T-cell (primary cell): ENCODE measurements at regions not wholly inside any gene's neighbourhood (a gene's known extent, or its start where the extent isn't known, plus 50 kb on each side); places are given as distances from the start of the nearest gene placed in this dataset.

Experiments
- ATAC-seq, 4 experiments: fragments of 200-7000 bp in 3 of 4; fragments of 150-1000 bp in 1 of 4; cut with Tn5 transposase; replicated peaks in 1 of 4; 1 replicate in 3 of 4; 2 replicates in 1 of 4; pipeline ENCODE4 v1.10.0; 2021; ENCODE audit warnings: moderate library complexity in 3 of 4, mild to moderate bottlenecking in 2 of 4, moderate number of reproducible peaks in 1 of 4
- CTCF ChIA-PET, 2 donors: fragments of 300-600 bp; sonication (Branson Sonifier 250); formaldehyde crosslinking; loops; one replicate each; lab custom pipeline; 2022; ENCODE audit warnings: antibody characterized with exemption in 2 of 2; lab: Charles Lee
- POLR2A ChIA-PET, 2 donors: fragments of 300-600 bp; sonication (Branson Sonifier 250); formaldehyde crosslinking; loops; one replicate each; lab custom pipeline; 2022; ENCODE audit warnings: antibody characterized with exemption in 2 of 2; lab: Charles Lee
- DNase-seq, 35 experiments: peaks; one replicate each; pipeline versions ENCODE4 v3.0.0 to v3.0.0-alpha.2; 2013 to 2023
- H3K27ac ChIP-seq: one replicate; pipeline ENCODE4 v1.5.1; 2013; ENCODE audit warnings: low read length
- H3K27me3 ChIP-seq, 2 experiments: replicated peaks in 1 of 2; 1 replicate in 1 of 2; 2 replicates in 1 of 2; pipeline versions ENCODE4 v1.6.1 to v1.7.0; 2013; ENCODE audit warnings: low read length in 1 of 2, mixed read lengths in 1 of 2; ENCODE audit not compliant: control insufficient read depth in 2 of 2, insufficient read depth in 2 of 2; ENCODE audit errors: extremely low read depth in 1 of 2
- H3K36me3 ChIP-seq, 2 donors: 1 replicate in 1 of 2; 2 replicates in 1 of 2; pipeline versions ENCODE4 v1.6.1 to v1.7.0; 2013; ENCODE audit warnings: low read length in 1 of 2; ENCODE audit not compliant: control insufficient read depth in 2 of 2, insufficient read depth in 1 of 2; ENCODE audit errors: extremely low read depth in 1 of 2
- H3K4me1 ChIP-seq, 2 experiments: 1 replicate in 1 of 2; 2 replicates in 1 of 2; pipeline versions ENCODE4 v1.6.1 to v1.7.0; 2013; ENCODE audit warnings: low read length in 2 of 2, mixed read lengths in 1 of 2; ENCODE audit not compliant: insufficient read depth in 2 of 2, control insufficient read depth in 1 of 2; ENCODE audit errors: extremely low read depth in 1 of 2
- H3K4me3 ChIP-seq, 2 donors: 1 replicate in 1 of 2; 2 replicates in 1 of 2; pipeline versions ENCODE4 v1.5.1 to v1.7.0; 2013; ENCODE audit warnings: mild to moderate bottlenecking in 2 of 2, low read length in 1 of 2, moderate library complexity in 1 of 2; ENCODE audit not compliant: control insufficient read depth in 1 of 2; ENCODE audit errors: extremely low read depth in 1 of 2
- H3K9me3 ChIP-seq: 2 replicates; pipeline ENCODE4 v1.7.0; 2013
- H3K27ac Mint-ChIP-seq, 2 donors: one replicate each; pipeline ENCODE4 v1.8.0; 2020 to 2021; ENCODE audit warnings: mild to moderate bottlenecking in 2 of 2, mixed read lengths in 2 of 2
- H3K27me3 Mint-ChIP-seq, 2 donors: one replicate each; pipeline ENCODE4 v1.8.0; 2021 to 2022; ENCODE audit warnings: mixed read lengths in 2 of 2
- H3K36me3 Mint-ChIP-seq: one replicate; pipeline ENCODE4 v1.8.0; 2021; ENCODE audit warnings: mixed read lengths
- H3K4me1 Mint-ChIP-seq, 3 donors: one replicate each; pipeline ENCODE4 v1.8.0; 2020 to 2022; ENCODE audit warnings: mixed read lengths in 3 of 3, mild to moderate bottlenecking in 1 of 3
- H3K4me3 Mint-ChIP-seq, 3 donors: one replicate each; pipeline ENCODE4 v1.8.0; 2020 to 2022; ENCODE audit warnings: mild to moderate bottlenecking in 3 of 3, mixed read lengths in 3 of 3, moderate library complexity in 3 of 3
- H3K9me3 Mint-ChIP-seq, 3 donors: one replicate each; pipeline ENCODE4 v1.8.0; 2020 to 2022; ENCODE audit warnings: mixed read lengths in 3 of 3
- WGBS: methylation state at CpG from one replicate; pipeline ENCODE4 v1.1.5; 2013; ENCODE audit warnings: missing lambda C conversion rate; ENCODE audit not compliant: insufficient coverage; 5-methylcytosine and 5-hydroxymethylcytosine counted together

GRCh38 chr6:90934081-90934480, 347.2 kb upstream of the MAP3K7 start:
- DNase-seq = no peak
- Histone ChIP-seq H3K4me3 (no peak overlapping the region), H3K27ac (no peak overlapping the region), H3K36me3 (no peaks in the 10 kb centered on the region), H3K4me1 (no peaks in the 10 kb centered on the region), H3K27me3 (no peaks in the 10 kb centered on the region), H3K9me3 (no peaks in the 10 kb centered on the region)
- Mint-ChIP-seq H3K27ac (no peak overlapping the region), H3K4me3 (no peak overlapping the region), H3K9me3 (no peaks in the 10 kb centered on the region), H3K4me1 (peaks cover 0 to 5% (median 0%) of the 10 kb centered on the region in 3 donors), H3K36me3 (no peaks in the 10 kb centered on the region), H3K27me3 (peaks cover 14 to 27% of the 10 kb centered on the region in 2 donors)
- ChIA-PET CTCF (no interaction called here), POLR2A (no interaction called here)
- 100% methylated on average over 1 of the region's 5 CpGs for WGBS
- no peak for ATAC-seq

DNA sequence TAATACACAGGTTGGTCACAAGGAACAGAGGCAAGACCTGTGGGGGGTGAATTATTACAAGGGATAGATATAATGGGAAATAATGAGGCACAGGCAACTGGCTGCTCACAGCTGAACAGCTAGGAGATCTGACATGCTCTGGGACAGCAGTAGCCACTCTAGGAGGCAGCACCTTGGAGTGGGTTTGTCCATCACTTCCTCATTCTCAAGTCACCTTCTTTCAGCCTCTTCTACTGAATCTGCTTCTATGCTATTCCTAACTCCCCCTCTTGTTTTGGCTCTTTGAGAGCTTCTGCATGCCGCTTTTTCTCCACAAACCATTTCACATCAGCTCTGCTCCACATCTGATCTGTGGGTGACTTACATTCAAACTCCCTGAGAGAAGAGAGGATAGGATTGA, 345.5 kb upstream of the MAP3K7 start:
- no peak for ATAC-seq
- Mint-ChIP-seq H3K9me3 (no peaks in the 10 kb centered on the region), H3K27me3 (peaks cover 18 to 27% of the 10 kb centered on the region in 2 donors), H3K36me3 (no peaks in the 10 kb centered on the region), H3K4me3 (no peak overlapping the region), H3K27ac (no peak overlapping the region), H3K4me1 (peaks cover 0 to 5% (median 0%) of the 10 kb centered on the region in 3 donors)
- no peaks in the 10 kb centered on the region for H3K36me3 ChIP-seq
- no peak for DNase-seq
- no peaks in the 10 kb centered on the region for H3K27me3 ChIP-seq
- CTCF ChIA-PET = no interaction called here
- no peaks in the 10 kb centered on the region for H3K9me3 ChIP-seq
- H3K4me3 ChIP-seq = no peak overlapping the region
- POLR2A ChIA-PET = interaction anchor here in 1 of 2 donors (0.7 kb wide), 1 partner anchor 1603 kb away, joined by 3 read pairs; no protein-coding TSS in a partner anchor
- no peaks in the 10 kb centered on the region for H3K4me1 ChIP-seq
- H3K27ac ChIP-seq = no peak overlapping the region
- no CpG with 5 or more reads among the region's 1 CpG for WGBS

GRCh38 chr6:90928051-90928450, 341.2 kb upstream of the MAP3K7 start:
- no CpG with 5 or more reads among the region's 2 CpGs for WGBS
- Mint-ChIP-seq H3K27ac (no peak overlapping the region), H3K9me3 (no peaks in the 10 kb centered on the region), H3K4me3 (no peak overlapping the region), H3K27me3 (peaks cover 19 to 23% of the 10 kb centered on the region in 2 donors), H3K4me1 (no peaks in the 10 kb centered on the region), H3K36me3 (no peaks in the 10 kb centered on the region)
- Histone ChIP-seq H3K4me3 (no peak overlapping the region), H3K27me3 (no peaks in the 10 kb centered on the region), H3K4me1 (no peaks in the 10 kb centered on the region), H3K9me3 (no peaks in the 10 kb centered on the region), H3K36me3 (no peaks in the 10 kb centered on the region), H3K27ac (no peak overlapping the region)
- POLR2A ChIA-PET = interaction anchor here in 1 of 2 donors (0.6 kb wide), 1 partner anchor 1686 kb away, joined by 3 read pairs; no protein-coding TSS in a partner anchor
- ATAC-seq = no peak
- CTCF ChIA-PET = no interaction called here
- DNase-seq = no peak

DNA sequence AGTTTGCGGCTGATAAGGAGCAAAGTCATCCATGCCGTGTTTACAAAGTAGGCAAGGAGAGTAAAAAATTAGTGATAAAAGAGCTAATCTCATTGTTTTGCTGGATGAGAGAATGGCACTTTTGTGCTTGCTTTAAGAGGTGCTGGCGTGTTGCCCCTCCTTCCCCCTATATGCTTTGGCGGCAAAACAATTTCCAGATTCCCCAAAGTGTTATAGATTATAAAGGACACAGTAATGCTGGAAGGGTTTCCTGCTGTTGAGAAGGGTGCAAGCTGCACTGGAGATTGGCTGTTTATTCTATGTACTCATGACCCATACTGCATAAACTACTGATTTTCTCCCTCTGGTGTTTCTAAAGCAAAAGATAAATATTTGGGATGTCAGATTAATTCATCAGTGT, 338.9 kb upstream of the MAP3K7 start:
- ChIA-PET CTCF (no interaction called here), POLR2A (no interaction called here)
- Histone ChIP-seq H3K4me3 (no peak overlapping the region), H3K27me3 (no peaks in the 10 kb centered on the region), H3K9me3 (no peaks in the 10 kb centered on the region), H3K27ac (no peak overlapping the region), H3K4me1 (no peaks in the 10 kb centered on the region), H3K36me3 (no peaks in the 10 kb centered on the region)
- Mint-ChIP-seq H3K27me3 (peaks cover 6 to 8% of the 10 kb centered on the region in 2 donors), H3K27ac (no peak overlapping the region), H3K4me1 (no peaks in the 10 kb centered on the region), H3K9me3 (no peaks in the 10 kb centered on the region), H3K36me3 (no peaks in the 10 kb centered on the region), H3K4me3 (no peak overlapping the region)
- no peak for DNase-seq
- WGBS = 90% methylated on average over 2 of the region's 4 CpGs
- ATAC-seq = no peak

GRCh38 chr6:90922325-90922724, 335.5 kb upstream of the MAP3K7 start:
- H3K4me1 ChIP-seq = no peaks in the 10 kb centered on the region
- Mint-ChIP-seq H3K9me3 (no peaks in the 10 kb centered on the region), H3K36me3 (no peaks in the 10 kb centered on the region), H3K4me3 (no peak overlapping the region), H3K27ac (no peak overlapping the region), H3K27me3 (peaks cover 4 to 14% of the 10 kb centered on the region in 2 donors), H3K4me1 (no peaks in the 10 kb centered on the region)
- no peak overlapping the region for H3K27ac ChIP-seq
- ATAC-seq = no peak
- CTCF ChIA-PET = no interaction called here
- H3K36me3 ChIP-seq = no peaks in the 10 kb centered on the region
- no CpG with 5 or more reads among the region's 1 CpG for WGBS
- no peaks in the 10 kb centered on the region for H3K9me3 ChIP-seq
- H3K4me3 ChIP-seq = no peak overlapping the region
- no peak for DNase-seq
- POLR2A ChIA-PET = no interaction called here
- no peaks in the 10 kb centered on the region for H3K27me3 ChIP-seq

DNA sequence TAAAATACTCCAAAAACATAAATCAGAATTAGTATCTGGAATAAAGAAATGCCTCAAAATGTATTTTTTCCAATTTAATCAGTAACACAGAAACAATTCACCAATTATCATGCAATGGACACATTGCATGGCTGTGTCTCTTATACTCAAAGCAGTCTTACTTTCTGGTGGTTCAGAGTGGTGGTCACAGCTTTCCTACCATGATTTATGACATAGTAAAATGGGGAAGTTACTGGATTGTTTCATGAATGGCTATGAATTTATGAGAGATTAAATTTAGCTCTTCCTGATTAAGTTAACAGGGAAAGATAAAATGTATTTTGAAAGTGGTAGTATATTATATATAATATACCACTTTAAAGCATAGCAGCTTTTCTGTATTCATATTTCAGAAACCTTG, 331.5 kb upstream of the MAP3K7 start:
- no peaks in the 10 kb centered on the region for H3K4me1 ChIP-seq
- no peaks in the 10 kb centered on the region for H3K36me3 ChIP-seq
- Mint-ChIP-seq H3K27ac (no peak overlapping the region), H3K36me3 (no peaks in the 10 kb centered on the region), H3K4me3 (no peak overlapping the region), H3K27me3 (peaks cover 14 to 16% of the 10 kb centered on the region in 2 donors), H3K4me1 (no peaks in the 10 kb centered on the region), H3K9me3 (no peaks in the 10 kb centered on the region)
- peaks cover 0 to 8% of the 10 kb centered on the region in 2 experiments for H3K27me3 ChIP-seq
- ATAC-seq (no peak), DNase-seq (no peak)
- H3K9me3 ChIP-seq = no peaks in the 10 kb centered on the region
- ChIA-PET POLR2A (no interaction called here), CTCF (no interaction called here)
- H3K27ac ChIP-seq = no peak overlapping the region
- no peak overlapping the region for H3K4me3 ChIP-seq

DNA sequence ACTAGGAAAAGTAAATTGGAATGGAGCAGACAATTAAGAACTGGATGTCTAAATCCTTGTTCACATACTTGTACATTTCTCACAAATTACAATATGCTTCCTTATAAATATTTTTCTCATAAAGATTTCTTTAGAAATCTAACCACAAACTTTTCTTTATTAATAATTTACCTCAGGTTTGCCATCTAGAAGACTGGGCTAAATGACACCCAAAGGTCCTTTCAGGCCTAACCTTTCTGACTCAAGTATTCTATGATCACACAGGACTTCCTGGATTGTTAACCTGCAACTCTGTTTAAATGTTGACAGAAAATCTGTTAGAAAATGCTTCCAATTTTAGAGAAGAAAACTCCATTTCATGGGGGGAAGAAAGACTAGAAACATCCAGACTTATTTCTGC, 330.5 kb upstream of the MAP3K7 start:
- Histone ChIP-seq H3K4me1 (no peaks in the 10 kb centered on the region), H3K4me3 (no peak overlapping the region), H3K36me3 (no peaks in the 10 kb centered on the region), H3K9me3 (no peaks in the 10 kb centered on the region), H3K27me3 (peaks cover 0 to 8% of the 10 kb centered on the region in 2 experiments), H3K27ac (no peak overlapping the region)
- Mint-ChIP-seq H3K9me3 (no peaks in the 10 kb centered on the region), H3K4me3 (no peak overlapping the region), H3K27ac (no peak overlapping the region), H3K4me1 (no peaks in the 10 kb centered on the region), H3K36me3 (no peaks in the 10 kb centered on the region), H3K27me3 (peaks cover 14 to 15% of the 10 kb centered on the region in 2 donors)
- POLR2A ChIA-PET = no interaction called here
- no peak for DNase-seq
- CTCF ChIA-PET = no interaction called here
- no peak for ATAC-seq
